ELF-1 (cell line): ENCODE measurements at regions not wholly inside any gene's neighbourhood (a gene's known extent, or its start where the extent isn't known, plus 50 kb on each side); places are given as distances from the start of the nearest gene placed in this dataset.
A peak's percentile ranks its signal among the peaks of the same experiment; 100 is the strongest.
"Not testable (repeated sequence)": the region's sequence is repeated elsewhere in the genome, so short reads cannot be mapped to it uniquely, and the experiment has no call there.

ENCODE experiments used
- DNase-seq: peaks from one replicate; pipeline ENCODE4 v3.0.0-alpha.2; 2016; ENCODE audit warnings: low read depth, low spot score

GRCh38 chr10:3350617-3351258, 178.2 kb upstream of the PITRM1 start:
- no peak for DNase-seq

DNA sequence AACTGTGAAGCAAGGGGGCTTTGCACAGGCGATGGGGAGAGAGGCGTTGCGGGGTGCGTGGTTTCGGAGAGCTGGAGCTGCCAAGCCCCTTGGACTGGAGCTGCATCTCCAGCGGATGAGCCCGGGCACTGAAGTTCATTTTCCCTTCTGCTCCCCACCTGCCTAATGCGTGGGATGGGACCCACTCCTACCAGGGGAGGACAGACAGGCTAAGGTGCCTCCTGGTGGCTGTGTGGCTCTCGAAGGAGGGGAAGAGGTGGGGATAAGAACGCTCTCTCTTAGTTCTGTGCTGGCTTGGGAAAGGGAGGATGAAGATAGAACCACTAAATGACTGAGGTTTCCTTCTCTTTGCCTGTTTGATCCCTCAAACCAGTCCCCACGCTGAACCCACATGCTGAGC, 177.6 kb upstream of the PITRM1 start:
- DNase-seq, result no peak

DNA sequence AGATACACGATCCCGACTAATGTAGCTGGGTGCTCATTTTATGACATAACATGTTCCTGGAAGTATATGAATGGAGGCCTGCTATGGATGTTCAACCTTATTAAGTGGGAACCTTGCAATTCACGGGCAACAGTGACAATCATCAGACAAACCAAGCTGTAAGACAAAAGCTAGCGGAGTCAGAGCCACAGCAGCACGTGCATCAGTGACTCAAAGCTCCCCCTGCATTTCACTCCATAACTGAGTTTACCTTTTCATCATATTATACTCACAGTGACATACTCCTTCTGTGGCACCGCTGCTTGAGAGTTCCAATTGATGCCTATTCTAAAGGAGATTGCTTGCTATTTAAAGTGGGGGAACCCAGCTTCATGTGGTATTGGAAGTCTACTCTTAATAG, 176.0 kb upstream of the PITRM1 start:
- no peak for DNase-seq

DNA sequence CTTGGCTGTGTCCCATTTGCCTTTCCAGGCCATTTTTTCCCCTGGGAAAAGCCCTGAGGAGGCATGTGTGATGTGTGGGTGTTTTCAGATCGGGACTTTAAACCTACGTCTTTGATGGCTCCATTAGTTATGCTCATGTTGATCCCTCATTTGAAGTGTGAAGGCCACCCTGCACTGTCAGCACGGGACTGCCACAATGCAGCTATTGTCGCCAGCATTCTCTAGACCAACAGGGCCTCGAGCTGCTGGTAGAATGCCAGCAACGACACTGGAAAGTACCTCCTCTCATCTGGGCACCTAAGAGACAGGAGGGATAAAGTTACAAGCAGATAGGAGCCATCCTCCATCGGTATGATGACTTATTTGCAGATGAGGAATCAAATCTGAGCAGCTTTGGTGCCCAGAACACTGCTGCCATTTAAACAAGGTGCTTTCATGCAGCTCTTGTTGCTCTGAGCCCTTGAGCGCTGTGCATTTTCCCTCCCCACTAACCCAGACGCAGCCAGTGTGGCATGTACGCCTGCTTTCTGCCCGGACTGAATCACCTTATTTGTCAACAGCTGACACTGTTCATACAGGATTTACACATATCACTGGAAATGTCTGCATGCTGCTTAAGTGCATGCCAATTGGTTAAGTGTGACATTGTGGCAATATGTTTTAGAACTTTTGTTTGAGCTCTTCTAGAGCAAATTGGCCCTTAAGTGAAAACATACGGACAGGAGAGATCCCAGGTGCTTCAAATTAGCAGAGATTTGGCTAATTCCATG, 175.0 kb upstream of the PITRM1 start:
- no peak for DNase-seq

GRCh38 chr10:3346851-3347250, 174.3 kb upstream of the PITRM1 start:
- no peak for DNase-seq

DNA sequence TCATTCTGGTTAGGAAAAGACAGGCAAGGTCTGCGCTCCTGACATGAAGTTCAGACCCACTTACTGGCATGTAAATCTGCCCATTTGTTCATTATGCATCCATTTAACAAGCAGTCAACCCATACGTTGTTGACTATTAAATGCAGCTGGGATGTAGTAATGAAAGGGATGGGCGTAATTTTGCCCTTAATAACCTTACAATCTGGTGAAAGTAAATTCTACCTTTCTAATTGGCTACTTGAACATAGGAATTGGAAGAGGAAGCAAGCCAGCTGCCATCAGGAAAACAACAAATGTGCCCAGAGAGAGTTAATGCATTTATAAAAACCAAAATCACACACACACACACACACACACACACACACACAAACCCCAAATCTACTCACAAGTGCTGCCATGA, 170.2 kb upstream of the PITRM1 start:
- DNase-seq, result no peak

DNA sequence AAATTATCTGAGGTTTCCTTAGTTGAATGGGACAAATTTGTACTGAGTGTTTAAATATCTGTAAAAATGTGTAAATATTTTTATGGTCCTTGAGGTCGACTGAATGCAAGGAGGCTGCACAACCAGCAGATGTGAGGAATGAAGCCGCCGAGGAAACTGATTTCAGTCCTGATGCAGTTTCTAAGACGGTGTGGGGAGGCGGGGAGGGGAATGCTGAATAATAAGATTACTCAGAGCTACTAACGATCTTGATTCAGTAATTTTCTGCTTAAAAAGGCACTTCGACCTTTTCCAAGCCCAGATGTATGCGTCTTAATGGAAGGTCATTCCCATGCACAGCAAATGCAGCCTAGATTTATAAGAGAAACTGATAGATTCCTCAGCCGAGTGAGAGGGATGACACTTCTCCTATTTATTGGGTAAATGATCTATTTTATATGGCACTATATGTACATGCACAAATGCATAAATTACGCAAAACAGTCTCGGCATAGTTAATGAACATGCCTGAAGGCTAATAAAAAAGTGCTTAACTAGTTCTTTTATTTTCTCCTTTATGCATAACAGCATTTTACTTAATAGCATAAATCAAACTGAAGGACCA, 167.6 kb upstream of the PITRM1 start:
- DNase-seq, result no peak

- DNase-seq, result no peak
Measured at GRCh38 chr10:3339531-3339950, 167.0 kb upstream of the PITRM1 start.

DNA sequence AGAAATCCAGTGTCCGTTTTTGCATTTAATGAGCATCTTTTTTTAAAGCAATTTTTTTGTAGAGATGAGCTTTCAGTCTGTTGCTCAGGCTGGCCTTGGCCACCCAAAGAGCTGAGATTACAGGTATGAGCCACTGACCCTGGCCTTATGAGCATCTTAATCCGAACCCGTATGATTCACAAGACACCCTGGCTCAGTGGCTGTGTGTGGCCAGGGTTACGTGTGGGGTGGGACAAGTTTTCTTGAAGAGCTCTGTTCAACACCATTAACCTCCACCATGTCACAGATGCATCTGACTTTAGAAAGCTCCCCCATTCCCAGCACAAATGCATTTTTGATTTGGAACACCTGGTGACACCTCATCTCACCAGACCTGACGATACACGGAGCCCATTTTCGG, 166.5 kb upstream of the PITRM1 start:
- DNase-seq, result no peak

DNA sequence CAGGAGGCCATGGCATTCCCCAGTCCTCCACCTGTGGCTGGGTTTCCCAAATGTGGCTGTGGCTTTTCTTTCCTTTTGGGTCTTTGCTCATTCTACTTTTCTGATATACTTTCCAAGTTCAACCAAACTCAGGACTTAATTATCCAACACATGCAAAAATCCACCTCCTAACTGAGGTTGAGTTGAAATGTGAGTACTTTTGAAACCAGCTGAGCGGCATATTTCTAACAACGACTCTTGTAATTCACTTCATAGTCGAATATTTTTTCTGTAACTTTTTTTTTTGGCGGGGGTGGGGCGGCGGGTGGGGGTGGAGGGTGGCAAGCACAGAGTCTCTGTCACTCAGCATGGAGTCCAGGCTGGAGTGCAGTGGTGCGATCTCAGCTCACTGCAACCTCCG, 165.2 kb upstream of the PITRM1 start:
- DNase-seq, result no peak

- DNase-seq, result no peak
Measured at GRCh38 chr10:3336673-3337293, 164.2 kb upstream of the PITRM1 start.

DNA sequence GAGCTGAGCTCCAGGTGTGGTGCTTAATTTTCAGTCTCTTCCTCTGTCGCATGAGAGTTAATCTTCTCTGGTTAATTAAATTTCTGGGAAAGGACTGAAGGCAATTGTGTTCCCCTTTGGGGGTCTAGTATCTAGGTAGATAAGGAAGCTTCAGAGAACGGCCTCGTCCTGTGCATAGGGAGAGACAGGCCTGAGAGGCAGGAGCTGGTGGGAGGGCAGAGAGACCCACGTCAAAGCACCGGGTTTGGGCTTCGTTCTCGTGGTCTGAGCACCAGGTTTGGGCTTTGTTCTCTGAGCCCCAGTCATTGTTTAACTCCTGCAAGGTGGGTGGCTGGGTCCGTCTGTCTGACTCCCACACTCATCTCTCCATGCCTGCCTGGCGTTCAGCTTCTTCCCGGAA, 160.8 kb upstream of the PITRM1 start:
- peak; percentile 43 for DNase-seq

- DNase-seq, result no peak
Measured at GRCh38 chr10:3331690-3332230, 159.2 kb upstream of the PITRM1 start.

GRCh38 chr10:3331187-3331586, 158.6 kb upstream of the PITRM1 start:
- DNase-seq, result no peak

DNA sequence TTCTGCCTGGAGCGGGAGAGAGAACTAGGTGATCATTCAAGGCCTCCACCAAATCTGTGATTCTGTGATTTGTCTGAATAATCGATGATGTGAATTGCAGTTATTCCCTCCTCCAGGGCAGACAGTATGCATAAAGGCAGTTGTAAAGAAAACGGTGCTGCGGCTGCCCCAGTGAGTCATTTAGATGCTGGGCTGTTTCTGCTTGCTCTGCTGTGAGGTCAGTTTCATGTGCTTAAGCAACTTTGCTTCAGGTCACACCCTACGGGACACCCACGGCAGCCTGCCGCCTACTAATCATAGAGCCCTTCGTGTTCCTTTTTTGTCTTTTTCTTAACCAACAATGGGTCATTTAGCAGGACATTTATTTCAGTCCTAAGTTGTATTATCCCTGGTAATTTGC, 158.1 kb upstream of the PITRM1 start:
- DNase-seq, result peak; percentile 21

DNA sequence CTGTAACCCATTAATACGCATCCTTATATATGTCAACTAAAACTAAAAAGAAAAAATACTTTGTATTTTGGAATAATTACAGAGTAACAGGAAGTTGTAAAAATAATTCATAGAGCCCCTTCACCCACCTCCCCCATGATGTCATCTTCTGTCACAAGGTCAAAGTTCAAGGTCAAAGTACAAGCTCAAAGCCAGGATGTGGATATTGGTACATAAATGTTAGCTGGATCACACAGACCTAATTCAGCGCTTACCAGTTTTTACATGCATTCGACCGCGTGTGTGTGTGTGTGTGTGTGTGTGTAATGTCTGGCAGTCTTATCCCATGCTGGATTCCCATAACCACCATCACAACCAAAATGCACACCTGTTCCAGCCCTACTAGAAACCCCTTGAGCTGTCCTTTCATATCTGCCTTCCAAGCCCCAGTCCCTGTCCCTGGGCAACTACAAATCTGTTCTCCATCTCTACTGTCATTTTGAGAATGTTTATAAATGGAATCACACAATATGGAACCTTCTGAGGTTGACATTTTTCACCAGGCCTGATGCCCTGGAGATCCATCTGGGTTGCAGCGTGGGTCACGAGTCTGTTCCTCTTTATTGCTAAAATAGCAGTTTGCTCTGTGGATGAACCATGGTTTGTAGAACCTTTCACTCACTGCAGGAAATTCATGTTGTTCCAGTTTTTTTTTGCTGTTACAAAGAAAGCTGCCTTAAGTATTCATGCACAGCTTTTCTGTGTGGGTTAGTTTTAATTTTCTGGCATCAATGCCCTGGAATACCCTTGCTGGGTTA, 153.6 kb upstream of the PITRM1 start:
- no peak for DNase-seq

GRCh38 chr10:3324612-3325038, 152.0 kb upstream of the PITRM1 start:
- no peak for DNase-seq

GRCh38 chr10:3323865-3324498, 151.4 kb upstream of the PITRM1 start:
- no peak for DNase-seq

DNA sequence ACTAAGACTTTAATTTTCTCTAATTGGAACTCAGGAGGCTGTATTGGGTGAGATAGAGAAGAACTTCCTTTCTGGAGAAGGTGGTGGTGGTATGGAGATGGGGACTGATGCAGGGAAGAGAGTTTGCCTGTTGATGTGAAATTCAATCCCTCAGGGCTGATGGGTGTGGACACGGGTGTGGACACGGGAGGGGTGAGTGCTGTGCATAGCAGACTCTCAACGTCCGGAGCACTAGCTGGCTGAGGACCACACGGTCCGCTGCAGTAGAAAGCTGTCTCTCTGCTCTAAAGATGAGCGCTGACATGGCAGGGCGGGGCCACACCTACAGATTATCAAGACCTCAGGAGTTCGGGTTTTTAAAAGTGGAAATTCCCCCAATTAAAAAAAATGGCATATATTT, 148.5 kb upstream of the PITRM1 start:
- no peak for DNase-seq

- no peak for DNase-seq
Measured at GRCh38 chr10:3319811-3320226, 147.2 kb upstream of the PITRM1 start.

GRCh38 chr10:3318480-3318807, 145.9 kb upstream of the PITRM1 start:
- not testable (repeated sequence) for DNase-seq
